DMS114 treated with DMSO at 0.1 percent for 48 hours (cell line): ENCODE measurements at regions not wholly inside any gene's neighbourhood (a gene's known extent, or its start where the extent isn't known, plus 50 kb on each side); places are given as distances from the start of the nearest gene placed in this dataset.

Experiments used
- DNase-seq: peaks from one replicate; lab custom pipeline; 2025; ENCODE audit not compliant: unreplicated experiment; lab: John Stamatoyannopoulos, UW

DNA sequence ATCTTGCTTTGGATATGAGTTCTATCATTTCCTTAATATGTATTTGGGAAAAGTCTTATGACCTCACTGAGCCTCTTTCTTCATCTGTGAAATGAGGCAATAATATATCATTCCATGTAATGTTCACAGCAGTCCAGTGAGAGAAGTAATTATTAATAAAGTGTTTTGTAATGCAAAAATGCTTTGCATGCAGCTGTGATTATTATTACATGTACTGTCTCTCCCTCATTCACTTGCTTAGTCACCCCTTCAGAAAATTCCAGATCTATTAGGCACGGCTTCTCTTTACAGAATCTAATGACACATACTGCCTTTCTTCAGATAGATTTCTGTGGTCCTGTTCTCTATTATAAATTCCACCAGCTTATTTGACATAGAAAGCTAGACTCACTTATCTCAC lies 53.5 kb upstream of the FGF13 start:
- no peak for DNase-seq

DNA sequence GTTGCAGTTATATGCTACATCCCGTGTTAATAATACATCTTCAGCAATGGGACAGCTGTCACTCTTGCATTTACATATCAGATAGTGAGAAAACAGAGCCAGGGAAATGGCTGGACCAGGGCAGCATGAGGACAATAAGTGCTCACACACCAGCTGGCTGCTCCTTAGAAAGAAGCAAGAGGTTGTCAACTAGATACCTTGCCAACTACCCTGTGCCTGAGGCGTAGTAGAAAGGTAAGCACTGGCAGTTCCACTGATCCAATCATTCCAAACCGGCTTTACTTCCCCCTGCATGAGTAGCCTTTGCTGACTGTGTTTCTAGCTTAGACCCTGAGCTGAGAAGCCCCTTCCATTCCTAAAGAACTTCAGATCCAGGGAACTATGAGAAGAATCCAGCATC lies 52.2 kb upstream of the FGF13 start:
- no peak for DNase-seq

DNA sequence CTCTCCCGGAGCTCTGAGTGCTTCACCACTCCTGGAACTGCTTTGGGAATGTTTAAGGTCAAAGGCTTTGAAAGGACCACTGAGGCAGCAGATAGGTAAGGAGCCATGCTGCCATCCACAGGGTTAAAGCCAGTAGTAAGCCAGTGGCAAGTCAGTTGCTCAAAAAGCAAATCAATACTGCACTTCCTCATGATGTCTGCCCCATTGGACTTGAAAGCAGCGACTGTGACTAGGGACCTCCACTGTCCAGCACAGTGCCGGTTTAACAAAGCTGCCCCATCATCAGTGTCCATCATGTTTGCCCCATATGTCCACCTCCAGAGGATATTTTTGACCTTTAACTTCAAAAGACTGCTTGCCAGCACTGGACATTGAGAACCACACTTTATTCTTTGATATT lies 49.9 kb upstream of the FGF13 start:
- no peak for DNase-seq
